EH (cell line): ENCODE measurements at regions not wholly inside any gene's neighbourhood (a gene's known extent, or its start where the extent isn't known, plus 50 kb on each side); places are given as distances from the start of the nearest gene placed in this dataset.

Experiments
- DNase-seq: peaks from one replicate; pipeline ENCODE4 v3.0.0-alpha.2; 2015; ENCODE audit warnings: low read depth

DNA sequence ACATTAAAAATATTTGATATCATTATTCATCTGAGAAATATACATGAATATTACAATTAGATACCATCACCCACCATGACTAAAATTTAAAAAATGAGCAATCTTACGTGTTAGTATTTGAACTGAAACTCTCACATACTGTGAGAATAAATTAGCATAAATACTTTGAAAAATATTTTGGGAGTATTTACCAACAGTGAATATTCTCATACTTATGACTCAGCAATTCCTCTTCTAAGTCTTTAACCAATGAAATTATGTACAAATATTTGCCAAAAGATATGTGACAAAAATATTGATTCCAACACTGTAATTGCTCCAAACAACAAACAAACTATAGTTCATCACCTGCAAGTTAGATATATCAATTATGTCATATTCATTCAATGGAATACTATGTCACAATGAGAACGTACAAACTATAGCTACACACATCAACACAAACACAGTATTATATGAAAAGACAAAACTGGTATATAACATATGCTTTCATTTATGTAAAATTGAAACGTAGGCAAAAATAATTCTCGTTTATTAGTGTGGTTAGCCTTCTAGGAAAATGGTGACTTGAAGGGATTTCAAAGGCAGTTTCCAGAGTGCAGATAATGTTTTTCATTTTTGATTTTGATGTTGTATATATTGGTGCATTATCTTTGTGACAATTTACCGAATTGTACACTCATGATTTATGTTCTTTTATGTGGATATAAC, 742.2 kb downstream of the SLC16A7 start:
- no peak for DNase-seq

DNA sequence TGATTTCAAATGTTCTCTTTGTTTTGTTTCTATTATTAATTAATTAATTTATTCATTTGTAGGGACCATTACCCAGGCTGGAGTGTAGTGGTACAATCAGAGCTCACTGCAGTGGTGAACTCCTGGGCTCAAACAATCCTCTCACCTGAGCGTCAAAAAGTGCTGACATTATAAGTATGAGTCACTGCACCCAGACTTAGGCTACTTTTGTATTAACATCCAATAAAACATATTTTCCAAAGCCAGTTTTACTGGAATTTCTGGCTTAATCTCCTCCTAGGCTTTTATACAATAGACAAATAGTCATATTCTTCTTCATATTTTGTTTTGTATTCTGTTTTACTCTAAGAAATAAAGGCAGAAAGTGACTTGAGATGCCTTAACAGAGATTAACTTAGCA, 749.6 kb downstream of the SLC16A7 start:
- DNase-seq: no peak

GRCh38 chr12:60349232-60349978, 753.6 kb downstream of the SLC16A7 start:
- DNase-seq: peak; percentile 11

DNA sequence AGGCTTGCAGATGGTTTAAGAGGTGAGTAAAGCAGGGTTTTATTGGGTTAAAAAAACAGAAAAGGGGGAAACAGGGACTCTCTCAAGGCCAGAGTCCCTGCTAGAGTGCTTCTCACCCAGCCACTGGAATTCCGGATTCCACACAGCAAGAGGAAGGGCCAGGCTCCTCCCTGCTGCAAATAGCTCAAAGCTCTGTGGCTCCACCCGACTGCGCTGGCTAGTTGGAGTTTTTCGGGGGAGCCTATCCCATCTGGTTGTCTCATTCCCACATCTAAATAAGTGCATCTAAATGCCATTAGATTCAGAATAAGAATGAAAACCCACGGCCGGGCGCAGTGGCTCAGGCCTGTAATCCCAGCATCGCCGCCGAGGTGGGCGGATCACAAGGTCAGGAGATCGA, 791.5 kb downstream of the SLC16A7 start:
- no peak for DNase-seq

DNA sequence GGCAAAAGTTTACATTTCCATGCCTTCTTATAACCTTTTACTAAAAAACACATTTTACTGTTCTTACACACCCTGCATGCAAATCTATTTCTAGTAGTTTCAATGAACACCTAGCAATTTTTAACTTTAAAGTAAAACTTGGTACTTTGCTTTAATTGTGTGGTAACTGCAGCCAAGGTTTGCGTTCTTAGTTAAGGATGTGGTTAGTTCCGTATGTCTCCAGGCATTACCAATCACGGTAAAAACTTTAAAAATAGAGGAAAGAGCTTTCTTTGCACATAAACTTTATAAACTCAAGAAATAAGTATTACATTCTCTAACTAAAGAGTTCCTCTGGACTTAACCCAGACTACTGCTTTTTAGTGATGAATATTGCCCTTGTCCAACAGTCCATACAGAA, 795.2 kb downstream of the SLC16A7 start:
- peak; percentile 65 for DNase-seq

GRCh38 chr12:60391791-60392190, 796.0 kb downstream of the SLC16A7 start:
- DNase-seq: no peak

DNA sequence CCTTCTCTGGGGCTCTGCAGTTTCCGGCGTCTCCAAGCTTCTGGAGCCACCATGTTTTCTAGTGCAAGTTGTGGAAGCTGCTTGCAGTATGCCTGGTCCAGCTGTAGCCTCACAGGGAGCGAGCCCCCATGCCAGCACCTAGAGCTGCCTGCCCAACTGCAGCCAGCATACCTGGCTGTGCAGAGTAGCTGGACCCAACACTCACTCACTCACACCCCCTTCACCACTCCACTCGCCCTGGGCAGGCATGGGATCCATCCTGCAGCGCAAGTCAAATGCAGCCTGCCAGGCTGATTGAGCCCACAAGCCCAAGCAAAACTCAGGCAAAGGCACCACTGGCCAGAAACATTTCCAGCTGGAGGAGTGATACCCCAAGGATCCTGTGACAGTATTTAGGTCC, 797.3 kb downstream of the SLC16A7 start:
- DNase-seq: no peak

- peak; percentile 96 for DNase-seq
These were observed 798.8 kb downstream of the SLC16A7 start for GRCh38 chr12:60394665-60395064.

- peak; percentile 63 for DNase-seq
These were observed 802.7 kb downstream of the SLC16A7 start for GRCh38 chr12:60398547-60398946.

- no peak for DNase-seq
These were observed 803.2 kb downstream of the SLC16A7 start for GRCh38 chr12:60399064-60399463.

- no peak for DNase-seq
These were observed 807.2 kb downstream of the SLC16A7 start for GRCh38 chr12:60402996-60403395.

GRCh38 chr12:60415351-60415750, 819.5 kb downstream of the SLC16A7 start:
- DNase-seq: peak; percentile 72

GRCh38 chr12:60419986-60420385, 824.2 kb downstream of the SLC16A7 start:
- no peak for DNase-seq

DNA sequence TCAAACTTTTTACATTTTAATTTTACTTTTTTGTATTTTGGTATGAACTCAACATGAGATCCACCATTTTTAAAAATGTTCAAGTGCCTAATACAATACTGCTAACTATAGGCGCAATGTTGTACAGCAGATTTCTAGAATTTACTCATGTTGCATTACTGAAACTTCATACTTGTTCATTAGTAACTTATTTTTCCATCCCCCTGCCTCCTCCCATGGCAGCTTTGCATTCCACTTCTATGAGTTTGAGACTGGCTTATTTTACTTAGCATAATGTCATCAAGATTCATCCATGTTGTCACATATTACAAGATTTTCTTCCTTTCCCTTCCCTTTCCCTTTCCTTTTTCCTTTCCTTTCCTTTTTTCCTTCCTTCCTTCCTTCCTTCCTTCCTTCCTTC, 825.9 kb downstream of the SLC16A7 start:
- peak; percentile 68 for DNase-seq

- DNase-seq: no peak
These were observed 841.5 kb downstream of the SLC16A7 start for GRCh38 chr12:60437297-60437696.

DNA sequence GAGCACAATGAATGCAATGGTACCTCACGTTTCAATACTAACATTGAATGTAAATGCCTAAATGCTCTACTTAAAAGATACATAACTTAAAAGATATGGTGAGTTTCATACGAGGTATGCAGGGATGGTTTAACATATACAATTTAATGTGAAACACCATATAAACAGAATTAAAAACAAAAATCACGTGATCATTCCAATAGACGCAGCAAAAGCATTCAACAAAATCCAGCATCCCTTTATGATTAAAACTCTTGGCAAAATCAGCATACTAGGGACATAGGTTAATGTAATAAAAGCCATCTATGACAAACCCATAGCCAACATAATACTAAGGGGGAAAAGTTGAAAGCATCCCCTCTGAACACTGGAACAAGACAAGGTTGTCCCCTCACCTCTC, 845.7 kb downstream of the SLC16A7 start:
- DNase-seq: no peak

- no peak for DNase-seq
These were observed 855.6 kb downstream of the SLC16A7 start for GRCh38 chr12:60451457-60451856.

GRCh38 chr12:60465060-60465459, 869.2 kb downstream of the SLC16A7 start:
- no peak for DNase-seq

- no peak for DNase-seq
These were observed 872.7 kb downstream of the SLC16A7 start for GRCh38 chr12:60468546-60468945.

DNA sequence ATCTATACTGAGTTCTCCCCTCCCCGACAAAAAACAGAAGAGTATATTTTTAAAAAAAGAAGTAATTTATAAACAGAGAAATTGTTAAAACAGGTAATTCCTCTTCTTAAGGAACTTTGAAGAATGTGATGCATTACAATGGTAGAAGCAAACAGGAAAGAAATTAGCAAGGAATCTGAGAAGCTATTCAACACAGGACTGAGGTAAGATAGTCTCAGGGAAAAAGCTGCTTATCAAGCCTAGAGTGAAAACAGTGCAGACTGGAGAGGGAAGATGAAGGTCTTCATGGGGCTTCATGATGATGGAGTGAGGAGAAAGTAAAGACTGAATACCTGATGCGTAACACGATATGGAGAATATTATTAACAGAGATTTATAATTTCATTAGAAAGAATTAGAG, 880.0 kb downstream of the SLC16A7 start:
- DNase-seq: no peak

DNA sequence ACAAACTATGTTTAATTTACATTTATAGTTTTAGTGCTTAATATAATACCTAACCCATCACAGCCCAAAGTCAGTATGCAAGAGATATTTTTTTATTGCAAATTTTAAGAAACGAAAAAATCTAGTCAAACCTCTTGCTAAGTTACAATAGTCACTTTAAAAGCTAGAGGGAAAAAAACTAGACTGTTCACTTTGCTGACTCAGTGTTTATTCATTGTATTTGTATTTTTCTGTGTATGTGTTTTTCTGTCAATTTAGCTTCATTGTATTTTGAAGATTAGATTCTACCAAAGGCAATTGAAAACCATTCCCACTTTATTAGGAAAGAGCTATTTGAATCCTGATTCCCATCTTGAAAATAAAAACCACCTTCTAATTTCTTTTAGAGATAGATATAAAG, 891.5 kb downstream of the SLC16A7 start:
- no peak for DNase-seq

GRCh38 chr12:60489071-60489470, 893.2 kb downstream of the SLC16A7 start:
- peak; percentile 24 for DNase-seq

DNA sequence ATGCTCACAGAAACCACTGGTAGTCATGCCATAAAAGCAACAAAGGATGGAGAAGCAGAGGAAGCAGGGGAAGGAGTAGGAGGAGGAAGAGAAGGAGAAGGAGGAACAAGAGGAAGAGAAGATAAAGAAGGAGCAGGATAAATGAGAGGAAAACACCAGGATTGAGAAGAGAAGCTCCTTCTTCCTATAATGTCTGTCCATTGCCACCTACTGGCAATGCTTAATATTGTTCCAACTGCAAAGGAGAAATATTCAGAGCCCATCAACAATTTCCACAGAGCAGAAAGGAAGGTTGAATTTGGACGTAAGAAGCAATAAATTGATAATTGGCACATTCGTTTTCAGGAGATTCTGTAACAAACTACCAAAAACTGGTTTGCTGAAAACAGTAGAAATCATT, 898.4 kb downstream of the SLC16A7 start:
- DNase-seq: peak; percentile 72

- DNase-seq: no peak
These were observed 902.8 kb downstream of the SLC16A7 start for GRCh38 chr12:60498656-60499055.
